Loucy (cell line): ENCODE measurements at regions not wholly inside any gene's neighbourhood (a gene's known extent, or its start where the extent isn't known, plus 50 kb on each side); places are given as distances from the start of the nearest gene placed in this dataset.

ENCODE experiments used
- H2AFZ ChIP-seq: fragments of 200-600 bp; sonication (generic); 2 replicates; pipeline ENCODE4 v1.6.0; 2016; ENCODE audit warnings: antibody characterized with exemption, mild to moderate bottlenecking, low read length, moderate library complexity
- H3F3A ChIP-seq: fragments of 200-600 bp; 2 replicates; pipeline ENCODE4 v1.6.0; 2016; ENCODE audit warnings: antibody characterized with exemption, low read depth, mild to moderate bottlenecking
- H3K27me3 ChIP-seq: fragments of 200-600 bp; sonication (generic); 2 replicates; pipeline ENCODE4 v1.6.1; 2014; ENCODE audit warnings: low read length, mild to moderate bottlenecking; ENCODE audit not compliant: insufficient read depth, poor library complexity, severe bottlenecking
- H3K36me3 ChIP-seq: fragments of 200-600 bp; sonication (generic); 2 replicates; pipeline ENCODE4 v1.6.1; 2016; ENCODE audit warnings: low read length; ENCODE audit not compliant: insufficient read depth
- H3K4me1 ChIP-seq: fragments of 200-600 bp; sonication (generic); 2 replicates; pipeline ENCODE4 v1.5.1; 2014; ENCODE audit warnings: low read length, mild to moderate bottlenecking; ENCODE audit not compliant: insufficient read depth, poor library complexity, severe bottlenecking
- H3K4me2 ChIP-seq: fragments of 200-600 bp; sonication (generic); 2 replicates; pipeline ENCODE4 v1.6.0; 2014; ENCODE audit warnings: antibody characterized with exemption, low read length, low read depth, mild to moderate bottlenecking; ENCODE audit not compliant: poor library complexity, severe bottlenecking
- H3K4me3 ChIP-seq: fragments of 200-600 bp; sonication (generic); 2 replicates; pipeline ENCODE4 v1.5.1; 2014; ENCODE audit warnings: low read length, mild to moderate bottlenecking, mixed read lengths; ENCODE audit not compliant: poor library complexity, severe bottlenecking
- H3K79me2 ChIP-seq: fragments of 200-600 bp; sonication (generic); 2 replicates; pipeline ENCODE4 v1.6.1; 2014; ENCODE audit warnings: low read length; ENCODE audit not compliant: insufficient read depth
- H3K9ac ChIP-seq: fragments of 200-600 bp; sonication (generic); 2 replicates; pipeline ENCODE4 v1.6.0; 2014; ENCODE audit warnings: mild to moderate bottlenecking, low read depth, low read length, moderate library complexity; ENCODE audit not compliant: poor library complexity, severe bottlenecking
- H3K9me2 ChIP-seq: fragments of 200-600 bp; sonication (generic); replicated peaks from 2 replicates; pipeline ENCODE4 v1.6.1; 2016; ENCODE audit warnings: low read depth, low read length, mixed read lengths
- H3K9me3 ChIP-seq: fragments of 200-600 bp; sonication (generic); 2 replicates; pipeline ENCODE4 v1.6.1; 2014; ENCODE audit warnings: mild to moderate bottlenecking, antibody characterized with exemption, low read length, low read depth; ENCODE audit not compliant: insufficient read depth
- H4K20me1 ChIP-seq: fragments of 200-600 bp; sonication (generic); 2 replicates; pipeline ENCODE4 v1.6.0; 2014; ENCODE audit warnings: antibody characterized with exemption, low read length, mild to moderate bottlenecking; ENCODE audit not compliant: insufficient read depth, poor library complexity, severe bottlenecking
- CTCF ChIP-seq: fragments of 200-600 bp; sonication (generic); conservative IDR thresholded peaks from 2 replicates; pipeline ENCODE4 v1.5.1; 2014; ENCODE audit warnings: mild to moderate bottlenecking, antibody characterized with exemption, low read length
- EZH2phosphoT487 ChIP-seq: fragments of 200-600 bp; IDR thresholded peaks from 2 replicates; pipeline ENCODE4 v1.6.1; 2018; ENCODE audit warnings: antibody characterized with exemption, mild to moderate bottlenecking, moderate library complexity, borderline replicate concordance

DNA sequence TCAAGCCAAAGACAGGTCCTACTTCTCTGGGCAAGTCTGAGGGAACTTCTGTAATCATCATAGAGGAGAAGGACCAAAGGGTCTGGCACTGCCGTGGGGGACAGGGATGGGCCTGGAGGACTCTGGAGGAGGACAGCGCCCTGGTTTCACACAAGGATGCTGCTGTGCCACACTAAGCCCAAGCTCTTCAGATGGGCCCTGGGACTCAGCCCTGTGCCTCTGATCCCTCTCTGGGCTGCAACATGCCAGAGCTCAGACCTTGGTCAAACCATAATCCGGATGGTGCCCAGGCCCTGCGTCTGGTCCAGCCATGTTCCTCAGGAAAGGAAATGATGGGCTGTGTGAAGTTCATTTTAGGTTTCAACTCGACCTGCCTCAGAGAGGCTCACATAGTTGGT, 222.0 kb upstream of the COPS8 start:
- H3K4me1 ChIP-seq, result no peaks in the 10 kb centered on the region
- H3K4me2 ChIP-seq, result no peak overlapping the region
- H3K9me3 ChIP-seq, result no peaks in the 10 kb centered on the region
- no peaks in the 10 kb centered on the region for H3F3A ChIP-seq
- no peaks in the 10 kb centered on the region for H3K9me2 ChIP-seq
- H2AFZ ChIP-seq, result no peak overlapping the region
- H3K79me2 ChIP-seq, result no peaks in the 10 kb centered on the region
- no peaks in the 10 kb centered on the region for H3K36me3 ChIP-seq
- no peak overlapping the region for H3K9ac ChIP-seq
- no peaks in the 10 kb centered on the region for H4K20me1 ChIP-seq
- no peaks in the 10 kb centered on the region for H3K27me3 ChIP-seq
- no peak for TF ChIP-seq CTCF
- TF ChIP-seq EZH2phosphoT487, result no peak
- H3K4me3 ChIP-seq, result no peak overlapping the region

GRCh38 chr2:236865052-236865451, 220.6 kb upstream of the COPS8 start:
- H3F3A ChIP-seq, result no peaks in the 10 kb centered on the region
- no peaks in the 10 kb centered on the region for H3K27me3 ChIP-seq
- H3K9ac ChIP-seq, result no peak overlapping the region
- H4K20me1 ChIP-seq, result no peaks in the 10 kb centered on the region
- H3K9me3 ChIP-seq, result no peaks in the 10 kb centered on the region
- no peak for TF ChIP-seq CTCF
- TF ChIP-seq EZH2phosphoT487, result no peak
- H3K79me2 ChIP-seq, result no peaks in the 10 kb centered on the region
- H3K4me3 ChIP-seq, result no peak overlapping the region
- no peaks in the 10 kb centered on the region for H3K9me2 ChIP-seq
- no peaks in the 10 kb centered on the region for H3K36me3 ChIP-seq
- H2AFZ ChIP-seq, result no peak overlapping the region
- H3K4me2 ChIP-seq, result no peak overlapping the region
- no peaks in the 10 kb centered on the region for H3K4me1 ChIP-seq

GRCh38 chr2:236866542-236867340, 218.9 kb upstream of the COPS8 start:
- Histone ChIP-seq H3K9me3 (no peaks in the 10 kb centered on the region), H2AFZ (no peak overlapping the region), H3K36me3 (no peaks in the 10 kb centered on the region), H3K4me1 (no peaks in the 10 kb centered on the region), H3K4me3 (no peak overlapping the region), H4K20me1 (no peaks in the 10 kb centered on the region), H3K9ac (no peak overlapping the region), H3F3A (no peaks in the 10 kb centered on the region), H3K79me2 (no peaks in the 10 kb centered on the region), H3K9me2 (no peaks in the 10 kb centered on the region), H3K4me2 (no peak overlapping the region), H3K27me3 (no peaks in the 10 kb centered on the region)
- no peak for TF ChIP-seq EZH2phosphoT487
- TF ChIP-seq CTCF, result no peak
